ENCODE measurements at regions not wholly inside any gene's neighbourhood (a gene's known extent, or its start where the extent isn't known, plus 50 kb on each side); places are given as distances from the start of the nearest gene placed in this dataset.

GRCh38 chr13:64099994-64100393 is 2684.3 kb upstream of the PCDH20 start:
- H3K27ac ChIP-seq = no peak overlapping the region
- no peak for TF ChIP-seq ZFX (IDR thresholded peaks at IDR 0.05)
- no peak for TF ChIP-seq CTCF (conservative IDR thresholded peaks at IDR 0.05)

GRCh38 chr13:64090311-64090710 is 2674.7 kb upstream of the PCDH20 start:
- H3K27ac ChIP-seq = no peak overlapping the region
- TF ChIP-seq ZFX (IDR thresholded peaks at IDR 0.05) (no peak), CTCF (conservative IDR thresholded peaks at IDR 0.05) (no peak)

- TF ChIP-seq CTCF (conservative IDR thresholded peaks at IDR 0.05) (no peak), ZFX (IDR thresholded peaks at IDR 0.05) (no peak)
- H3K27ac ChIP-seq = no peak overlapping the region
Measured at GRCh38 chr13:64088491-64088890, 2672.8 kb upstream of the PCDH20 start.

DNA sequence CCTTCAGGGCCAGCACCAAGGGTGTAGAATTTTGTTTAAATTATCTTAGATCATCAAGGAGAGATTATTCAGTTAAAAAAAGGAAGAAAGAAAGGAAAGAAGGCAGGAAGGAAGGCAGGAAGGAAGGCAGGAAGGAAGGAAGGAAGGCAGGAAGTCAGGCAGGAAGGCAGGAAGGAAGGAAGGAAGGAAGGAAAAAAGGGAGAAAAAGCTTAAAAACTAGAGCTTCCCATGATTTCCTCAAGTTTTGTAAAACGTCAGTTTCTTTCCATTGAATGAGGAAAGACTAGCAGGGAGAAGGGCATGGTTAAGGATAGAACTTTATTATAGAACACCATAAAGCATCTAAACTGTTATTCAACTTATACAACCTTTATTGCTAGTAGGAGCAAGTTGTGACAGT is 2672.0 kb upstream of the PCDH20 start:
- no peak for TF ChIP-seq ZFX (IDR thresholded peaks at IDR 0.05)
- no peak for TF ChIP-seq CTCF (conservative IDR thresholded peaks at IDR 0.05)
- no peak overlapping the region for H3K27ac ChIP-seq

DNA sequence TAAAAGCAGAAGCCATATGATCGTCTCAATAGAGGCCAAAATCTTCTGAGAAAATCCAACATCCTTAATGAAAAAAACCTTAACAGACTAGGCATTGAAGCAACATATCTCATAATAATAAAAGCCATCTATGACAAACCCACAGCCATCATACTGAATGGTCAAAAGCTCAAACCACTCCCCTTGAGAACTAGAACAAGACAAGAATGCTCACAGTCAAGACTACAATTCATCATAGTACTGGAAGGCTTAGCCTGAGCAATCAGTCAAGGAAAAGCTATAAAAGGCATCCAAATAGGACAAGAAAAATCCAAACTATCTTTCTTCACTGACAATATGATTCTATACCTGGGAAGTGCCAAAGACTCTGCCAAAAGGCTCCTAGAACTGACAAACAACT is 2668.2 kb upstream of the PCDH20 start:
- no peak for TF ChIP-seq ZFX (IDR thresholded peaks at IDR 0.05)
- no peak for TF ChIP-seq CTCF (conservative IDR thresholded peaks at IDR 0.05)
- H3K27ac ChIP-seq = no peak overlapping the region

DNA sequence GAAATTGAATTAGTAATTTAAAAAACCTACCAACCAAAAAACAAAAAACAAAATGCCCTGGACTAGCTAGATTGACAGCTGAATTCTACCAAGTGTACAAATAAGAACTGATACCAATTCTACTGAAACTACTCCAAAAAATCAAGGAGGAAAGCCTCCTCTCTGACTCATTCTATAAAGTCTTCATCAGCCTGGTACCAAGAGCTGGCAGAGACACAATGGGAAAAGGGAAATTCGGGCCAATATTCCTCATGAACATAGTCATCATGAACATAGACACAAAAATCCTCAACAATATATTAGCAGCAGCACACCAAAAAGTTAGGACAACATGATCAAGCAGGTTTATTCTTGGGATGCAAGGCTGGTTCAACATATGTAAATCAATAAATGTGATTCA is 2667.7 kb upstream of the PCDH20 start:
- TF ChIP-seq CTCF (conservative IDR thresholded peaks at IDR 0.05) (no peak), ZFX (IDR thresholded peaks at IDR 0.05) (no peak)
- H3K27ac ChIP-seq = no peak overlapping the region

DNA sequence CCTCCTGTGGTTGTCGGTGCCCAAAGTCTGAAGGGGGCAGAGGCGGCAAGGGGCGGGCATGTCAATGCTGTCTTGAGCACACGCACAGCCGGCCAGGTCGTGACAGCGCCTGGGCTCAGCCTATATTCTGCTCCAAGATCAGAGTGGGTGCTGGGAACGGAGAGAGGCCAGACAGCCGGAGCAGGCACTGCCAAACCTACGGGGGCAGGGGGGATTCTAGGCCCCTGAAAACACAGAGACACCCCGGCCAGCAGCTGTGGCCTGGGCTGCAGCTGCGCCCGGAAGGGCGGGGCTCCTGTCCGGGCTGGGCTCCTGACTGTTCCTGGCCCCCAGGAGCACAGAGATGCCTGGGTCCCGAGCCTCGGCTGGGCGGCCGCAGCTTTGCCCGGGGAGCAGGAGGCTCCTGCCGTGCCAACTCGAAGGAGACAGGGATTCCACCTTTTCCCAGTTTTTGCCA is 2662.9 kb upstream of the PCDH20 start:
- peak overlapping the region; percentile 62 for H3K27ac ChIP-seq
- no peak for TF ChIP-seq ZFX (IDR thresholded peaks at IDR 0.05)
- no peak for TF ChIP-seq CTCF (conservative IDR thresholded peaks at IDR 0.05)

Data from C4-2B (cell line).